ENCODE measurements at regions not wholly inside any gene's neighbourhood (a gene's known extent, or its start where the extent isn't known, plus 50 kb on each side); places are given as distances from the start of the nearest gene placed in this dataset.

DNA sequence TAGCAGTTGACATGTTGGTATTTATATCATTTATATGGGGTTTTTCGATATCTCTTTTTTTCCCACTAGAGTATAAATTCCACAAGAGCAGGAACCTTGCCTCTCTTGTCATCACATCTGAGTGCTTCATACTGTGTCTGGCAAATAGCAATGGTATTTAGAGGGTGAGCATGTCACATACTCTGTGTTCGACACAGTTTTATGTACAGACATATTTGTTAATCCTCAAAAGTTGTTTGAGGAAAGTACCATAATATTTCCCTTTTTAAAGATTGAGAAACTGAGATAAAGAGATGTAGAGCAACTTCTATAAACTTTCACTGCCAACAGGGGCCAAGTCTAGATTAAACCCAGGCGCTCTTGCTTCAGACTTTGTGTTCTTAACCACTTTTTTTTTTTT is 324.6 kb upstream of the PDGFD start:
- Histone ChIP-seq H3K4me2 (ENCODE audit: extremely low read depth, insufficient read depth, low read length) (no peak overlapping the region), H3K36me3 (ENCODE audit: control insufficient read depth, insufficient read depth, low read length) (no peaks in the 10 kb centered on the region), H4K20me1 (ENCODE audit: control insufficient read depth, extremely low read depth, insufficient read depth, low read length) (no peaks in the 10 kb centered on the region), H3K27ac (ENCODE audit: insufficient read depth, low read length) (no peak overlapping the region), H3K79me2 (ENCODE audit: control insufficient read depth, insufficient read depth, low read length) (no peaks in the 10 kb centered on the region), H3K4me3 (replicated peaks in 1 of 4; ENCODE audit: control extremely low read depth in 1 of 4, insufficient read depth in 1 of 4, low read depth in 3 of 4, low read length in 4 of 4) (no peak overlapping the region), H3K9me3 (ENCODE audit: control insufficient read depth, insufficient read depth, low read depth, low read length) (no peaks in the 10 kb centered on the region), H3K9ac (ENCODE audit: insufficient read depth, low read length) (no peak overlapping the region), H3K4me1 (ENCODE audit: control insufficient read depth, extremely low read depth, insufficient read depth, low read length) (no peaks in the 10 kb centered on the region), H2AFZ (ENCODE audit: low read length) (no peak overlapping the region), H3K27me3 (ENCODE audit: control insufficient read depth, insufficient read depth, low read length) (no peaks in the 10 kb centered on the region)
- TF ChIP-seq EZH2 (IDR thresholded peaks at IDR 0.05; ENCODE audit: low read length, missing control alignments), result no peak
- no peak for TF ChIP-seq CTCF (conservative IDR thresholded peaks at IDR 0.05 in 1 of 2, IDR thresholded peaks at IDR 0.05 in 1 of 2; ENCODE audit: low read depth in 1 of 2, low read length in 2 of 2)
- no peak for DNase-seq (ENCODE audit: low read depth in 2 of 2)

DNA sequence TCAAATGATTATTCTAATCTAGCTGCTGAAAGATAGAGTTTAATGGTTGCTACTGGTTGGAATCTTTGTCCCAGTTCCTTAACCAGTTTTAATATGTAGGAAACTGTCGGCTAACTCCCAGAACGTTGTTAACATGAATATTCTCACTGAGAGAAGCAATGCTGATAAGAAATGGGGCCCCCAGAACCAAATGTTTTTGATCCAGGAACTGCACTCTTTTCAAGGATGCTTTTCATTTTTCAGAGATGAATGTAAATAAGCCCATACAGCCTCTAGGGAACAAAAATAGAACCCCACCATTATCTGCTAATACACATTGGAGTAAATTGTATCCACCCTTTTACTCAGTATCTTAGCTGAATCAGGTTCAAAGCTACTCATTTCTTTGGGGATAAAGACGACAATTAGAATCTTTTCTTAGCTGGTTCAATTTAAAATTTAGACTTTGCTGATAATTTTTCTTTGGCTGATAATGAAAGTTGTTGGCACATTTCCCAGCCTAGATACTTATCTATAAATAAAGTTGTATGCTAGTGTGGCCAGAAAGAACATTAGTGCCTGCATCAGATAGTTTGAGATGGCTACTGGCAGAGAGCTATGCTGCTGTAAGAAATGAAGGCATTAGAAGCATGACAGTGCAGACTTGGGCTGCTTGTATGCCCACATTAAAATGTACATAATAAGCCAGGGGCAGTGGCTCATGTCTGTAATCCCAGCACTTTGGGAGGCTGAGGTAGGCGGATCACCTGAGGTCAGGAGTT is 323.3 kb upstream of the PDGFD start:
- no peaks in the 10 kb centered on the region for H3K4me1 ChIP-seq (ENCODE audit: control insufficient read depth, extremely low read depth, insufficient read depth, low read length)
- H3K4me3 ChIP-seq (replicated peaks in 1 of 4; ENCODE audit: control extremely low read depth in 1 of 4, insufficient read depth in 1 of 4, low read depth in 3 of 4, low read length in 4 of 4), result no peak overlapping the region
- no peak overlapping the region for H2AFZ ChIP-seq (ENCODE audit: low read length)
- peak; percentile 12 to 45 for DNase-seq (ENCODE audit: low read depth in 2 of 2)
- no peaks in the 10 kb centered on the region for H3K27me3 ChIP-seq (ENCODE audit: control insufficient read depth, insufficient read depth, low read length)
- no peaks in the 10 kb centered on the region for H3K9me3 ChIP-seq (ENCODE audit: control insufficient read depth, insufficient read depth, low read depth, low read length)
- no peaks in the 10 kb centered on the region for H3K36me3 ChIP-seq (ENCODE audit: control insufficient read depth, insufficient read depth, low read length)
- TF ChIP-seq CTCF (conservative IDR thresholded peaks at IDR 0.05 in 1 of 2, IDR thresholded peaks at IDR 0.05 in 1 of 2; ENCODE audit: low read depth in 1 of 2, low read length in 2 of 2) (no peak), EZH2 (IDR thresholded peaks at IDR 0.05; ENCODE audit: low read length, missing control alignments) (no peak)
- H3K27ac ChIP-seq (ENCODE audit: insufficient read depth, low read length), result no peak overlapping the region
- no peak overlapping the region for H3K4me2 ChIP-seq (ENCODE audit: extremely low read depth, insufficient read depth, low read length)
- no peaks in the 10 kb centered on the region for H4K20me1 ChIP-seq (ENCODE audit: control insufficient read depth, extremely low read depth, insufficient read depth, low read length)
- no peak overlapping the region for H3K9ac ChIP-seq (ENCODE audit: insufficient read depth, low read length)
- no peaks in the 10 kb centered on the region for H3K79me2 ChIP-seq (ENCODE audit: control insufficient read depth, insufficient read depth, low read length)

- TF ChIP-seq EZH2 (IDR thresholded peaks at IDR 0.05; ENCODE audit: low read length, missing control alignments), result no peak
- no peak for TF ChIP-seq CTCF (conservative IDR thresholded peaks at IDR 0.05 in 1 of 2, IDR thresholded peaks at IDR 0.05 in 1 of 2; ENCODE audit: low read depth in 1 of 2, low read length in 2 of 2)
- no peaks in the 10 kb centered on the region for H4K20me1 ChIP-seq (ENCODE audit: control insufficient read depth, extremely low read depth, insufficient read depth, low read length)
- no peak overlapping the region for H3K9ac ChIP-seq (ENCODE audit: insufficient read depth, low read length)
- H3K4me3 ChIP-seq (replicated peaks in 1 of 4; ENCODE audit: control extremely low read depth in 1 of 4, insufficient read depth in 1 of 4, low read depth in 3 of 4, low read length in 4 of 4), result no peak overlapping the region
- no peak for DNase-seq (ENCODE audit: low read depth in 2 of 2)
- no peaks in the 10 kb centered on the region for H3K79me2 ChIP-seq (ENCODE audit: control insufficient read depth, insufficient read depth, low read length)
- H3K27ac ChIP-seq (ENCODE audit: insufficient read depth, low read length), result no peak overlapping the region
- no peaks in the 10 kb centered on the region for H3K9me3 ChIP-seq (ENCODE audit: control insufficient read depth, insufficient read depth, low read depth, low read length)
- H3K4me2 ChIP-seq (ENCODE audit: extremely low read depth, insufficient read depth, low read length), result no peak overlapping the region
- H3K36me3 ChIP-seq (ENCODE audit: control insufficient read depth, insufficient read depth, low read length), result no peaks in the 10 kb centered on the region
- no peaks in the 10 kb centered on the region for H3K27me3 ChIP-seq (ENCODE audit: control insufficient read depth, insufficient read depth, low read length)
- H3K4me1 ChIP-seq (ENCODE audit: control insufficient read depth, extremely low read depth, insufficient read depth, low read length), result no peaks in the 10 kb centered on the region
- H2AFZ ChIP-seq (ENCODE audit: low read length), result no peak overlapping the region
Measured at GRCh38 chr11:104484804-104485554, 321.0 kb upstream of the PDGFD start.
